Small intestine (tissue), 7 donors: ENCODE measurements at regions not wholly inside any gene's neighbourhood (a gene's known extent, or its start where the extent isn't known, plus 50 kb on each side); places are given as distances from the start of the nearest gene placed in this dataset.

Experiments used
- DNase-seq, 2 donors: peaks; one replicate each; pipeline versions ENCODE4 v3.0.0 to v3.0.0-alpha.2; 2013
- FAIRE-seq: peaks from 2 replicates; lab custom pipeline; 2012; peaks lifted over from hg19 to GRCh38; lab: Jason Lieb, UNC
- H3K27ac ChIP-seq, 3 donors: one replicate each; pipeline ENCODE4 v1.5.1; 2013; ENCODE audit warnings: low read length in 2 of 3, mild to moderate bottlenecking in 2 of 3, control low read depth in 1 of 3, inconsistent platforms in 1 of 3, low read depth in 1 of 3, moderate library complexity in 1 of 3
- H3K27me3 ChIP-seq, 3 donors: one replicate each; pipeline ENCODE4 v1.6.1; 2013; ENCODE audit warnings: low read length in 3 of 3, inconsistent platforms in 1 of 3; ENCODE audit not compliant: control insufficient read depth in 3 of 3, insufficient read depth in 3 of 3
- H3K36me3 ChIP-seq, 3 donors: one replicate each; pipeline ENCODE4 v1.6.1; 2013; ENCODE audit warnings: low read length in 3 of 3, inconsistent platforms in 1 of 3, low read depth in 1 of 3, mild to moderate bottlenecking in 1 of 3, moderate library complexity in 1 of 3; ENCODE audit not compliant: control insufficient read depth in 3 of 3, insufficient read depth in 2 of 3
- H3K4me1 ChIP-seq, 3 donors: one replicate each; pipeline ENCODE4 v1.6.1; 2013; ENCODE audit warnings: low read length in 2 of 3, inconsistent platforms in 1 of 3, low read depth in 1 of 3, mild to moderate bottlenecking in 1 of 3, moderate library complexity in 1 of 3; ENCODE audit not compliant: control insufficient read depth in 3 of 3, insufficient read depth in 2 of 3
- H3K4me3 ChIP-seq, 3 donors: one replicate each; pipeline ENCODE4 v1.5.1; 2013; ENCODE audit warnings: low read length in 3 of 3, control low read depth in 1 of 3, inconsistent platforms in 1 of 3, low read depth in 1 of 3, mild to moderate bottlenecking in 1 of 3, moderate library complexity in 1 of 3
- H3K9me3 ChIP-seq, 2 donors: one replicate each; pipeline ENCODE4 v1.6.1; 2013; ENCODE audit warnings: low read depth in 1 of 2, low read length in 1 of 2; ENCODE audit not compliant: control insufficient read depth in 2 of 2, insufficient read depth in 1 of 2
- WGBS, 3 donors: extraction: QIAGEN DNeasy Blood & Tissue Kit; methylation state at CpG; one replicate each; pipeline ENCODE4 v1.1.7; 2013; 5-methylcytosine and 5-hydroxymethylcytosine counted together
- donor health status: healthy with polysubstance abuse.
- donor health status: control.
- donor health status: control.
- donor health status: Bipolar disorder and iron deficiency.
- donor health status: healthy.

DNA sequence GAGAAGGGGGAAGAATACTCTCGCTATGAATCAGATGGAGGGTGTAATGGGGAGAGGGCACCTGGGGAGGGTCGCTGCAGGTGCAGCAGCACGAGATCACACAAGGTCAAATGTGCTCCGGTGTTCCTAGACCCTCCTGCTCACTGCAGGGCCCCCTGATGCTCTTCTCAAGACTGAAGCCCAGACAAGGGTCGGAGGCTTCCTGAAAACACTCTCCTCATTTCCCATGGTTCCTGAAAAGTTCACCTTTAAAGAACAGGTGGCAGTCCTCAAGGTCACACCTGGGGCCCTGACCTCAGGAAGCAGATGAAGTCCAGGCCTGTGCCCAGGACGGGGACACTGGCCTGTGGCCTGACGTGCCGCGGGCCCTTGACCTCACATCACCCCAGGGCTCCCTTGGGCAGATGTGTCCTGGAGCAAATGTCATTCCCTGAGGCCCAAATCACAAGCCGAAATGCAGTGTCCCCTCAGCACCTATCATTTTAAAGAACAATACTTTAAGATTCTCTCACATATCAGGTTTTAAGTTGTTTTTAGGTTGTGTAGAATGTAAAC is 289.8 kb downstream of the GLRX3 start:
- DNase-seq (no peak), FAIRE-seq (no peak)
- Histone ChIP-seq H3K4me1 (no peaks in the 10 kb centered on the region), H3K36me3 (no peaks in the 10 kb centered on the region), H3K4me3 (no peak overlapping the region), H3K27ac (no peak overlapping the region), H3K9me3 (no peaks in the 10 kb centered on the region), H3K27me3 (no peaks in the 10 kb centered on the region)
- 75 to 83% (median 77%) methylated on average over 10 of the region's 10 CpGs for WGBS, 3 donors

DNA sequence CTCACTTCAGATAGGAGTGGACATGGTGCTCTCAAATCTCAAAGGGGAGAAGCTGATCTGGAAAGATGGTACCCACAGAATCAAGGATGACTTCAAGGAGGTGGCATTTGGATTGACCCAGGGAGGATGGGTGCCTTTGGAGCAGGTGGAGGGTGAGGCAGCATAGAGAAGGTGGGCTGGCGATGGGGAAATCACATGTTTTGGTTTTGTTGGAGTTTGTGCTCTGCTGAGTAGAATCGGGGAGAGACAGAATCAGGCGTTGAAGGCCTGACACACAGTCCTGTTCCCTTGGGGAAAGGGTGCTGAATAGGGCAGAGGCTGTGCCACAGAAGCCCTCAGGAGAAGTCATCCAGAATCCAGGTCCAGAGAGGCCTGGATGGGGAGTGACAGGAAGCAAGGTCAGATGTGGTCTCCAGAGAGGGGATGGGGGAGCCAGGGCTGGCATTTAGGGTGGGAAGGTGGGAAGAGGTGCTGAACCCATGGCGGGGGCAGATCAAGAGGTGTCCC is 291.1 kb downstream of the GLRX3 start:
- DNase-seq (no peak), FAIRE-seq (no peak)
- H3K27ac ChIP-seq = no peak overlapping the region
- no peaks in the 10 kb centered on the region for H3K27me3 ChIP-seq
- H3K36me3 ChIP-seq = no peaks in the 10 kb centered on the region
- H3K9me3 ChIP-seq = no peaks in the 10 kb centered on the region
- no peaks in the 10 kb centered on the region for H3K4me1 ChIP-seq
- WGBS, 3 donors = 88 to 90% (median 90%) methylated on average over 4 of the region's 4 CpGs
- H3K4me3 ChIP-seq = no peak overlapping the region

DNA sequence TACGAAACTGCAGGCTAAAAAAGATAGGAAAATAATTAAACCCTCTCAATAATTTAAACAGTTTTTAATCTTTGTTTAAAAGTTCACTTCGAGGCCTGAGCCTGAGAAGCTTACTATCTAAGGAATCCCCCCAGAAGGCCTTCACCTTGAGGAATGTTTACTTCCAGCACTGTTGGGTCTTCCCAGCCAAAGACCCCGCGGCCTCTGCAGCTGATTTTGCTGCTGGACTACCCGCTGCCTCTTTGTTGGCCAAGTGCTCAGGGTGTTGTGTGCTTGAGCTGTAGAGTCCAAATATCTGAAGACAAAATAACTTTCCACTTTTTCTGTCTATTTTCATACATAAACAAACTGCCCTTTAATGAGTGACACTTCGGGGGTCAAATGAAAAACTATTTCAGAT is 292.7 kb downstream of the GLRX3 start:
- no peak for FAIRE-seq
- Histone ChIP-seq H3K36me3 (no peaks in the 10 kb centered on the region), H3K27me3 (no peaks in the 10 kb centered on the region), H3K4me3 (no peak overlapping the region), H3K27ac (no peak overlapping the region), H3K9me3 (no peaks in the 10 kb centered on the region), H3K4me1 (no peaks in the 10 kb centered on the region)
- 64 to 69% (median 68%) methylated on average over 6 of the region's 6 CpGs for WGBS, 3 donors
- DNase-seq = no peak

DNA sequence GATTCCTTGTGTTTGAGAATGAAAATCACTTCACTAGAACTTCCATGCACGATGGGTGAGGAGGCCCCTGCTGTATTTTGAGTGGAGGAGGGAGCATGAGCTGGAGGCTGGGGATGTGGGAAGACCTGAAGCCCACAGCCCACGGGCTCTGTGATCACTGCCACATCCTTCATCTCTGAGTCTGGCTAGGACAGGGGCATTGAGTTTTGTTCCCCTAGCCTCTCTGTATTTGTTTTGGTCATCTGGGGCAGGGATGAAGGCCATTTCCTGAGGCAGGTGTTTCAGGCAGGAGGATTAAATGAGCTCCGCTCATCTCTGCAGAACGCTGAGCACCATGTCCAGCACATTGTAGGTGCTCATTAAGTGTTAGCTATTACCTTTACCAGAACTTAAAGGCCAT is 293.6 kb downstream of the GLRX3 start:
- 74 to 81% (median 77%) methylated on average over 4 of the region's 4 CpGs for WGBS, 3 donors
- Histone ChIP-seq H3K27ac (no peak overlapping the region), H3K36me3 (no peaks in the 10 kb centered on the region), H3K27me3 (no peaks in the 10 kb centered on the region), H3K4me3 (no peak overlapping the region), H3K9me3 (no peaks in the 10 kb centered on the region), H3K4me1 (no peaks in the 10 kb centered on the region)
- DNase-seq (no peak), FAIRE-seq (no peak)

DNA sequence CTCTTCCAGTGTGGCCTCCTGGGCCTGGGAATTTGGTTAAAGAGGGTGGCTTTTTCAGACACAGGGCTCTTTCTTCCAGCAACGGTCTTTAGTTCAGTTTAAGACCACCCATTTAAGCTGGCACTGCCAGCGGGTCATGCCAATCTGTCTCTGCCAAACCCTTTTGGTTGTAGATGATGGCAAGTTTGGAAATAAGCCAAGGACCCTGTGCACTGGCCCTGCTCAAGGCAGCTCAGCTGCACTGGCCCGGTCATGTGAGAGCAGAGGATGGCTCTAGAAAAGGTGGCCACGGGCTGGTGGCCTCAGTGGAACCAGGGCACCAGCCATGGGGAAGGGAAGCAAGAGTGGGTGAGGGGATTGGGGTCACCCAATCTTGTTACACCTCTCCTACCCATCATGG is 294.1 kb downstream of the GLRX3 start:
- no peak overlapping the region for H3K4me3 ChIP-seq
- FAIRE-seq (no peak), DNase-seq (no peak)
- no peak overlapping the region for H3K27ac ChIP-seq
- no peaks in the 10 kb centered on the region for H3K27me3 ChIP-seq
- H3K9me3 ChIP-seq = no peaks in the 10 kb centered on the region
- no peaks in the 10 kb centered on the region for H3K36me3 ChIP-seq
- no peaks in the 10 kb centered on the region for H3K4me1 ChIP-seq
- 76 to 88% (median 84%) methylated on average over 4 of the region's 4 CpGs for WGBS, 3 donors

DNA sequence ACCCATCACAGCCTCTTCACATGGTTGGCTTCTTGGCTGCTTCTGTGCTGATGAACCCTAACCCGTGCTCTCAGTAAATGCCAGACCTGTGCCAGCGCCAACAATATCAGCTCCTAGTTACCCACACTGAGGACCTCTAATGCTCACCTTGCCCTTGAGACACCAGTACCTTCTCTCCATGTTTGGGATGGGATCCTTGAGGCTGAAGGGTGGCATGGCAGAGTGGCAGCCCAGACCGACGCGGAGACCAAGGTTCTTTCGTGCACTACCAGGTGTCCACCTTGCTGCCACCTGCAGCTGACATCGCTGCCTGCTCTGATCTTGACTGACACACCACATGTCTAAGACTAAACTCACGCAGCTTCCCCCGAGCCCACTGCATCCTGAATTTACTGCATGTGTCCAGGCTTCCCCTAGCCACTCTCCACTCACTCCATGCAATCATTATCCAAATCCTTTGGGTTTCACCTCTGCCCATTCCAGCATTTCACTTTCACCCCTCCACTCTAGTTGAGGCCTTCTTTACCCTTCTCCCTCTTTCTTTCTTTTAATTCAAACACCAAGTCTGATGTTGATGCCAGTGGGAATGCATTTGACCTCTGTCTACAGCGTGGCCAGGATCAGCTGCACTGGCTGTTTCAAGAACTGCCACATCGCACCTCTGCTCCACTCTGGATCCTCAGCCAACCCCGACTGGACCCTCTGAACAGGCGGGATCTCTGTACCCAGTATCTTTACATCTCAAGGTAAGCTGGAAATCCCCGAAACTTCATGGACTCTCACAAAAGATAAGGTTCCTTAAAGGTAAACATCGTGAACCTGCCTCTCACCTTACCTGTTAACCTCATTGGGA is 294.9 kb downstream of the GLRX3 start:
- no peaks in the 10 kb centered on the region for H3K27me3 ChIP-seq
- no peaks in the 10 kb centered on the region for H3K4me1 ChIP-seq
- H3K27ac ChIP-seq = no peak overlapping the region
- DNase-seq (no peak), FAIRE-seq (no peak)
- no peaks in the 10 kb centered on the region for H3K9me3 ChIP-seq
- H3K36me3 ChIP-seq = no peaks in the 10 kb centered on the region
- no peak overlapping the region for H3K4me3 ChIP-seq
- WGBS, 3 donors = 73 to 87% (median 86%) methylated on average over 15 of the region's 15 CpGs

DNA sequence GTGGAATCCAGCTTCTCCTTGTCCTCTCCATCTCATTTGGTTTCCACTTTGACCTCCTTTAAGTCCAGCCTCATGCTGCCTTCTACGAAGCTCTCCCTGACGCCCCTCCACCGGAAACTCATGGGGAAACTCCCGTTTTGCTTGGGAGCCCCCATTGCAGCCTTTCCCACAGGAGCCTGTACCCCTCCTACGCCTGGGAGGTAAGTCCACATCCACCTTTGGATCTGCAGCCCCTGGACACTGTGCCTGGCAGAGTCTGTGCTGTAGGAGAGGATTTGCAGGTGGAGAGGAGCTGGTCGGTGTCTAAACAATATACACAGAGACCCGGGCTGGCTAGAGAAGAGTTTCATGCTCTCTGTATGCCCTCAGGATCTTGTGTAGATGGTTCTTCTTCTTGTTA is 296.1 kb downstream of the GLRX3 start:
- Histone ChIP-seq H3K4me1 (no peaks in the 10 kb centered on the region), H3K4me3 (no peak overlapping the region), H3K27ac (no peak overlapping the region), H3K27me3 (no peaks in the 10 kb centered on the region), H3K36me3 (no peaks in the 10 kb centered on the region), H3K9me3 (no peaks in the 10 kb centered on the region)
- WGBS, 3 donors = 79 to 85% (median 81%) methylated on average over 7 of the region's 7 CpGs
- no peak for DNase-seq
- FAIRE-seq = no peak

DNA sequence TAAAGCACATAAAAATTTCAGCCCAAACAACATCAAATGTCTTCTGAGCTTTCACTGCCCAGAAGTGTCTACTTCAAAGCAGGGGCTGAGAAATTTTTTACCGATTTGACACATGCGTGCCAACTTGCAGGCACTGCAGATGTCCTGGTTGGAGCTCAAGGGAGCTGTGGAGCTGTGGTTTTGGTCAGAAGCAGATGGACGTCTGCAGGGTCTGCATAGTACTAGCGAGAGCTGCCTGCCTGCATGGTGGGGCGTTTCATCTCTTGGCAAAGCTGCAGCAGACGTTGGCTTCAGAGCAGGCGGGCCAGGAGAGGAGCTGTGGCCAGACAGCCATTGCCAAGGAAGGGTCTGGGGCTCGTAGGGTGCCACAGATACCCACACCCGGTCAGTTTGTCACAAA is 296.7 kb downstream of the GLRX3 start:
- no peaks in the 10 kb centered on the region for H3K4me1 ChIP-seq
- 76 to 79% (median 79%) methylated on average over 9 of the region's 9 CpGs for whole genome bisulfite sequencing, 3 donors
- H3K9me3 ChIP-seq = no peaks in the 10 kb centered on the region
- no peak overlapping the region for H3K27ac ChIP-seq
- FAIRE-seq = no peak
- H3K36me3 ChIP-seq = no peaks in the 10 kb centered on the region
- DNase-seq = no peak
- H3K4me3 ChIP-seq = no peak overlapping the region
- no peaks in the 10 kb centered on the region for H3K27me3 ChIP-seq
